ENCODE measurements at regions not wholly inside any gene's neighbourhood (a gene's known extent, or its start where the extent isn't known, plus 50 kb on each side); places are given as distances from the start of the nearest gene placed in this dataset.

DNA sequence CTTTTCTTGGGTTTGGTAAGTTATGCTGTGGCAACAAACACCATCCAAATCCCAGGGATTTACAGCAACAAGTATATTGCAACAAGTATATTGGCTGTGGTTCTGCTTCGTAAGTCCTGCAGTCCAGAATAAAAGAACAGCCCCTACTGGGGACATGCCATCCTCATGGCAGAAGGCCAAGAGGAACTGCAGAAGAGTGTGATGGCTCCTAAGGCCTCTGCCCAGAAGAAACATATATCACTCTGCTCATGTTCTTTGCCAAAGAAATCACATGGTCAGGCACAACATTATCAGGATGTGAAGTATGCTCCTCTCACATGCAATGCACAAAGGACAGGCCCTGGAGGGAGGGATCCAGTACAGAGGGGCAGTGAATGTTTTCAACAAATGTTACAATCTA, 159.6 kb upstream of the TAS2R1 start:
- TF ChIP-seq, protein P1, sequence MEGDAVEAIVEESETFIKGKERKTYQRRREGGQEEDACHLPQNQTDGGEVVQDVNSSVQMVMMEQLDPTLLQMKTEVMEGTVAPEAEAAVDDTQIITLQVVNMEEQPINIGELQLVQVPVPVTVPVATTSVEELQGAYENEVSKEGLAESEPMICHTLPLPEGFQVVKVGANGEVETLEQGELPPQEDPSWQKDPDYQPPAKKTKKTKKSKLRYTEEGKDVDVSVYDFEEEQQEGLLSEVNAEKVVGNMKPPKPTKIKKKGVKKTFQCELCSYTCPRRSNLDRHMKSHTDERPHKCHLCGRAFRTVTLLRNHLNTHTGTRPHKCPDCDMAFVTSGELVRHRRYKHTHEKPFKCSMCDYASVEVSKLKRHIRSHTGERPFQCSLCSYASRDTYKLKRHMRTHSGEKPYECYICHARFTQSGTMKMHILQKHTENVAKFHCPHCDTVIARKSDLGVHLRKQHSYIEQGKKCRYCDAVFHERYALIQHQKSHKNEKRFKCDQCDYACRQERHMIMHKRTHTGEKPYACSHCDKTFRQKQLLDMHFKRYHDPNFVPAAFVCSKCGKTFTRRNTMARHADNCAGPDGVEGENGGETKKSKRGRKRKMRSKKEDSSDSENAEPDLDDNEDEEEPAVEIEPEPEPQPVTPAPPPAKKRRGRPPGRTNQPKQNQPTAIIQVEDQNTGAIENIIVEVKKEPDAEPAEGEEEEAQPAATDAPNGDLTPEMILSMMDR (conservative IDR thresholded peaks at IDR 0.05 in 1 of 2, IDR thresholded peaks at IDR 0.05 in 1 of 2; ENCODE audit: extremely low read depth in 1 of 2, insufficient read depth in 1 of 2, low read depth in 1 of 2, low read length in 2 of 2), result no peak
- no peak for TF ChIP-seq EZH2 (IDR thresholded peaks at IDR 0.05; ENCODE audit: borderline replicate concordance, low read length)

Measured in mammary epithelial cell (primary cell).